MM.1S (cell line): ENCODE measurements at regions not wholly inside any gene's neighbourhood (a gene's known extent, or its start where the extent isn't known, plus 50 kb on each side); places are given as distances from the start of the nearest gene placed in this dataset.

ENCODE experiments used
- DNase-seq: peaks from one replicate; pipeline ENCODE4 v3.0.0-alpha.2; 2015
- H2AFZ ChIP-seq: fragments of 300-600 bp; sonication (generic); 2 replicates; pipeline ENCODE4 v1.6.0; 2016; ENCODE audit warnings: antibody characterized with exemption, low read length
- H3F3A ChIP-seq: fragments of 300-600 bp; sonication (generic); 2 replicates; pipeline ENCODE4 v1.6.1; 2016; ENCODE audit warnings: mild to moderate bottlenecking, antibody characterized with exemption, low read length, moderate library complexity, mixed read lengths; ENCODE audit not compliant: insufficient read depth
- H3K27ac ChIP-seq: fragments of 300-600 bp; sonication (generic); 2 replicates; pipeline ENCODE4 v1.5.1; 2016; ENCODE audit warnings: mild to moderate bottlenecking, low read length
- H3K27me3 ChIP-seq: fragments of 300-600 bp; sonication (generic); replicated peaks from 2 replicates; pipeline ENCODE4 v1.6.0; 2016; ENCODE audit warnings: low read length; ENCODE audit not compliant: insufficient read depth
- H3K36me3 ChIP-seq: fragments of 300-600 bp; sonication (generic); replicated peaks from 2 replicates; pipeline ENCODE4 v1.6.1; 2016; ENCODE audit warnings: mild to moderate bottlenecking, low read length, mixed read lengths; ENCODE audit not compliant: insufficient read depth
- H3K4me1 ChIP-seq: fragments of 300-600 bp; sonication (generic); 2 replicates; pipeline ENCODE4 v1.6.1; 2016; ENCODE audit warnings: low read length, mixed read lengths
- H3K4me2 ChIP-seq: fragments of 300-600 bp; sonication (generic); 2 replicates; pipeline ENCODE4 v1.6.0; 2016; ENCODE audit warnings: low read depth, low read length
- H3K4me3 ChIP-seq: fragments of 300-600 bp; sonication (generic); 2 replicates; pipeline ENCODE4 v1.5.1; 2016; ENCODE audit warnings: low read length, mixed read lengths
- H3K79me2 ChIP-seq: fragments of 300-600 bp; sonication (generic); 2 replicates; pipeline ENCODE4 v1.6.1; 2016; ENCODE audit warnings: mixed run types, low read length, mixed read lengths
- H3K9ac ChIP-seq: fragments of 300-600 bp; sonication (generic); 2 replicates; pipeline ENCODE4 v1.6.1; 2016; ENCODE audit warnings: low read length, mixed read lengths
- H3K9me2 ChIP-seq: fragments of 300-600 bp; sonication (generic); replicated peaks from 2 replicates; pipeline ENCODE4 v1.6.1; 2016; ENCODE audit warnings: mild to moderate bottlenecking, low read length, mixed read lengths; ENCODE audit not compliant: insufficient read depth
- H3K9me3 ChIP-seq: fragments of 300-600 bp; sonication (generic); replicated peaks from 2 replicates; pipeline ENCODE4 v1.6.1; 2016; ENCODE audit warnings: mild to moderate bottlenecking, low read length, mixed read lengths; ENCODE audit not compliant: insufficient read depth
- H4K20me1 ChIP-seq: fragments of 300-600 bp; sonication (generic); 2 replicates; pipeline ENCODE4 v1.6.1; 2016; ENCODE audit warnings: mild to moderate bottlenecking, low read length, moderate library complexity, mixed read lengths; ENCODE audit not compliant: insufficient read depth
- CTCF ChIP-seq: fragments of 300-600 bp; sonication (generic); IDR thresholded peaks from 2 replicates; pipeline ENCODE4 v1.5.1; 2016; ENCODE audit warnings: antibody characterized with exemption, low read length, mixed read lengths
- EZH2 ChIP-seq: fragments of 300-600 bp; sonication (generic); optimal IDR thresholded peaks from 2 replicates; pipeline ENCODE3; 2017; ENCODE audit warnings: low read depth, mild to moderate bottlenecking, antibody characterized with exemption, low read length, mixed read lengths
- EZH2phosphoT487 ChIP-seq: fragments of 300-600 bp; sonication (generic); IDR thresholded peaks from 2 replicates; pipeline ENCODE4 v1.6.1; 2018; ENCODE audit warnings: antibody characterized with exemption, low read length

DNA sequence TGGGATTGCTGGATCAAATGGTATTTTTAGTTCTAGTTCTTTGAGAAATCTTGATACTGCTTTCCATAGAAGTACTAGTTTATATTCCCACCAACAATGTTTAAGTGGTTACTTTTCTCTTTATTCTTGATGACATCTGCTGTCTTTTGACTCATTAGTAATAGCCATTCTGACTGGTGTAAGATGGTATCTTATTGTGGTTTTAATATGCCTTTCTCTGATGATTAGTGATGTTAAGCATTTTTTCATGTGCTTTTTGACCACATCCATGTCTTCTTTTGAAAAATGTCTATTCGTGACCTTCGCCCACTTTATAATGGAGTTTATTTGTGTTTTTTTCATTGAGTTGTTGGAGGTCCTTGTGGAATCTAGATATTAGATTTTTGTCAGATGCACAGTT is 865.7 kb downstream of the SLC6A15 start:
- Histone ChIP-seq H3K4me1 (no peaks in the 10 kb centered on the region), H3K36me3 (no peaks in the 10 kb centered on the region), H3K4me3 (no peak overlapping the region), H4K20me1 (no peaks in the 10 kb centered on the region), H3F3A (no peaks in the 10 kb centered on the region), H3K9me3 (no peaks in the 10 kb centered on the region), H3K27ac (no peak overlapping the region), H3K9me2 (no peaks in the 10 kb centered on the region), H3K9ac (no peak overlapping the region), H3K79me2 (no peaks in the 10 kb centered on the region), H2AFZ (no peak overlapping the region), H3K27me3 (no peaks in the 10 kb centered on the region), H3K4me2 (no peak overlapping the region)
- TF ChIP-seq EZH2phosphoT487 (no peak), EZH2 (no peak), CTCF (no peak)
- DNase-seq: no peak

GRCh38 chr12:84043355-84043754 is 869.2 kb downstream of the SLC6A15 start:
- H3K9me2 ChIP-seq: no peaks in the 10 kb centered on the region
- H3F3A ChIP-seq: no peaks in the 10 kb centered on the region
- no peak overlapping the region for H3K4me3 ChIP-seq
- no peak for DNase-seq
- no peak for TF ChIP-seq EZH2phosphoT487
- TF ChIP-seq CTCF: no peak
- no peak for TF ChIP-seq EZH2
- no peak overlapping the region for H3K27ac ChIP-seq
- no peaks in the 10 kb centered on the region for H3K9me3 ChIP-seq
- H4K20me1 ChIP-seq: no peaks in the 10 kb centered on the region
- H3K4me2 ChIP-seq: no peak overlapping the region
- H2AFZ ChIP-seq: no peak overlapping the region
- H3K4me1 ChIP-seq: no peaks in the 10 kb centered on the region
- no peaks in the 10 kb centered on the region for H3K27me3 ChIP-seq
- no peaks in the 10 kb centered on the region for H3K36me3 ChIP-seq
- H3K79me2 ChIP-seq: no peaks in the 10 kb centered on the region
- no peak overlapping the region for H3K9ac ChIP-seq

- H3K36me3 ChIP-seq: no peaks in the 10 kb centered on the region
- H3K4me3 ChIP-seq: no peak overlapping the region
- H3K9me3 ChIP-seq: no peaks in the 10 kb centered on the region
- no peak for TF ChIP-seq EZH2phosphoT487
- no peak for TF ChIP-seq EZH2
- no peaks in the 10 kb centered on the region for H3K9me2 ChIP-seq
- H3K4me1 ChIP-seq: no peaks in the 10 kb centered on the region
- no peak overlapping the region for H2AFZ ChIP-seq
- no peaks in the 10 kb centered on the region for H3K79me2 ChIP-seq
- no peak overlapping the region for H3K27ac ChIP-seq
- H3F3A ChIP-seq: no peaks in the 10 kb centered on the region
- no peak for DNase-seq
- H4K20me1 ChIP-seq: no peaks in the 10 kb centered on the region
- H3K9ac ChIP-seq: no peak overlapping the region
- H3K27me3 ChIP-seq: no peaks in the 10 kb centered on the region
- no peak overlapping the region for H3K4me2 ChIP-seq
Observed at GRCh38 chr12:84038242-84038641, 874.4 kb downstream of the SLC6A15 start.

DNA sequence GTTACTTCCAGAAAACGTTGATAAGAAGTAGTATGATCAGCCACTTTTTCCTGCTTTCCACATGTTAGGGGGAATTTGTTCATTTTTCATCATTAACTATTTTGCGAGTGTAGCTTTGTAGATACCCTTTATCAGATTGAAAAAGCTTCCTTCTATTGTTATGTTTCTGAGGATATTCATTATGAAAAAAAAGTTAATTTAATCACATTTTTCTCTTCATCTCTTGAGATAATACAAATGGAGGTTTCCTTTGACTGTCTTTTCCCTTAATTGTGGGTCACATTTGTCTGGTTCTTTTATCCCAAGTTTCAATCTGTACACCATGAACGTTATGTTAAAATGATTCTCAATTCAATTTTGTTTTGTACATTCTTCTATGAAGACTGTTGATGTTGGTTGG is 875.7 kb downstream of the SLC6A15 start:
- Histone ChIP-seq H3K9ac (no peak overlapping the region), H3K79me2 (no peaks in the 10 kb centered on the region), H3K4me2 (no peak overlapping the region), H3F3A (no peaks in the 10 kb centered on the region), H2AFZ (no peak overlapping the region), H3K4me3 (no peak overlapping the region), H3K9me2 (no peaks in the 10 kb centered on the region), H3K36me3 (no peaks in the 10 kb centered on the region), H4K20me1 (no peaks in the 10 kb centered on the region), H3K9me3 (no peaks in the 10 kb centered on the region), H3K27me3 (no peaks in the 10 kb centered on the region), H3K27ac (no peak overlapping the region), H3K4me1 (no peaks in the 10 kb centered on the region)
- TF ChIP-seq EZH2phosphoT487: no peak
- DNase-seq: no peak
